ENCODE measurements at regions not wholly inside any gene's neighbourhood (a gene's known extent, or its start where the extent isn't known, plus 50 kb on each side); places are given as distances from the start of the nearest gene placed in this dataset.

- POLR2A ChIA-PET, result no interaction called here
- no peaks in the 10 kb centered on the region for H3K9me3 ChIP-seq
- H4K20me1 ChIP-seq (ENCODE audit: insufficient read depth), result no peaks in the 10 kb centered on the region
- no peaks in the 10 kb centered on the region for H3K79me2 ChIP-seq (ENCODE audit: insufficient read depth)
- no peaks in the 10 kb centered on the region; a peak in 1 of 4 replicates for H3K4me1 ChIP-seq (ENCODE audit: control insufficient read depth in 1 of 2, insufficient read depth in 2 of 2, low read depth in 1 of 2, low read length in 1 of 2)
- TF ChIP-seq MAX (IDR thresholded peaks at IDR 0.05; ENCODE audit: low read depth) (no peak), FOXJ3 (CRISPR knock-in tag; IDR thresholded peaks at IDR 0.05) (no peak), YY1 (IDR thresholded peaks at IDR 0.05; ENCODE audit: low read depth) (no peak)
- CTCF ChIA-PET, result interaction anchor here (1.2 kb wide), 1 partner anchor 9 kb away, joined by 3 read pairs; no protein-coding TSS in a partner anchor
- no peak overlapping the region for H3K4me3 ChIP-seq (ENCODE audit: low read depth in 2 of 2, low read length in 1 of 2)
- no peaks in the 10 kb centered on the region for H3K27me3 ChIP-seq (ENCODE audit: insufficient read depth)
- H3K36me3 ChIP-seq (replicated peaks in 1 of 2; ENCODE audit: control insufficient read depth in 1 of 2, insufficient read depth in 2 of 2, low read length in 1 of 2), result no peaks in the 10 kb centered on the region
- H3K4me2 ChIP-seq, result no peak overlapping the region
- no peak overlapping the region for H3K9ac ChIP-seq
- no peaks in the 10 kb centered on the region for H3F3A ChIP-seq (replicated peaks; ENCODE audit: insufficient read depth)
- DNase-seq, result no peak
- no peak overlapping the region for H3K27ac ChIP-seq (ENCODE audit: low read depth in 2 of 2, low read length in 1 of 2)
- no peaks in the 10 kb centered on the region for H3K9me2 ChIP-seq
- no peak overlapping the region for H2AFZ ChIP-seq (ENCODE audit: low read depth)
- 33% methylated on average over 1 of the region's 1 CpG for WGBS (ENCODE audit: low lambda C conversion rate)
Measured at GRCh38 chr2:140041239-140041638, 1261.0 kb upstream of the NXPH2 start.

- H3K4me2 ChIP-seq, result no peak overlapping the region
- no peaks in the 10 kb centered on the region; a peak in 1 of 4 replicates for H3K4me1 ChIP-seq (ENCODE audit: control insufficient read depth in 1 of 2, insufficient read depth in 2 of 2, low read depth in 1 of 2, low read length in 1 of 2)
- H3K9ac ChIP-seq, result no peak overlapping the region
- no peaks in the 10 kb centered on the region for H3K36me3 ChIP-seq (replicated peaks in 1 of 2; ENCODE audit: control insufficient read depth in 1 of 2, insufficient read depth in 2 of 2, low read length in 1 of 2)
- H3F3A ChIP-seq (replicated peaks; ENCODE audit: insufficient read depth), result no peaks in the 10 kb centered on the region
- no peak overlapping the region for H2AFZ ChIP-seq (ENCODE audit: low read depth)
- 50% methylated on average over 2 of the region's 2 CpGs for WGBS (ENCODE audit: low lambda C conversion rate)
- no peaks in the 10 kb centered on the region for H4K20me1 ChIP-seq (ENCODE audit: insufficient read depth)
- H3K27me3 ChIP-seq (ENCODE audit: insufficient read depth), result no peaks in the 10 kb centered on the region
- H3K9me2 ChIP-seq, result no peaks in the 10 kb centered on the region
- H3K27ac ChIP-seq (ENCODE audit: low read depth in 2 of 2, low read length in 1 of 2), result no peak overlapping the region
- POLR2A ChIA-PET, result no interaction called here
- DNase-seq, result no peak
- CTCF ChIA-PET, result no interaction called here
- no peaks in the 10 kb centered on the region for H3K9me3 ChIP-seq
- H3K4me3 ChIP-seq (ENCODE audit: low read depth in 2 of 2, low read length in 1 of 2), result no peak overlapping the region
- no peaks in the 10 kb centered on the region for H3K79me2 ChIP-seq (ENCODE audit: insufficient read depth)
- TF ChIP-seq RXRA (IDR thresholded peaks at IDR 0.05; ENCODE audit: borderline replicate concordance, low read depth), result no peak
- no peak for TF ChIP-seq RCOR1 (IDR thresholded peaks at IDR 0.05; ENCODE audit: low read length)
- no peak for TF ChIP-seq PBX3 (IDR thresholded peaks at IDR 0.05)
- no peak for TF ChIP-seq POLR2AphosphoS5 (IDR thresholded peaks at IDR 0.05; ENCODE audit: low read depth, low read length)
- TF ChIP-seq EP300 (IDR thresholded peaks at IDR 0.05; ENCODE audit: borderline replicate concordance in 1 of 2, low read depth in 1 of 2, low read length in 1 of 2), result no peak
- no peak for TF ChIP-seq TCF12 (IDR thresholded peaks at IDR 0.05)
- TF ChIP-seq RFX5 (IDR thresholded peaks at IDR 0.05; ENCODE audit: low read length), result no peak
- no peak for TF ChIP-seq MXI1 (IDR thresholded peaks at IDR 0.05; ENCODE audit: low read depth, low read length)
Measured at GRCh38 chr2:140033638-140034037, 1253.4 kb upstream of the NXPH2 start.

- Histone ChIP-seq H3K9me2 (no peaks in the 10 kb centered on the region), H3K4me3 (ENCODE audit: low read depth in 2 of 2, low read length in 1 of 2) (no peak overlapping the region), H4K20me1 (ENCODE audit: insufficient read depth) (no peaks in the 10 kb centered on the region), H3F3A (replicated peaks; ENCODE audit: insufficient read depth) (no peaks in the 10 kb centered on the region), H3K4me2 (no peak overlapping the region), H3K79me2 (ENCODE audit: insufficient read depth) (no peaks in the 10 kb centered on the region), H3K9ac (no peak overlapping the region), H3K36me3 (replicated peaks in 1 of 2; ENCODE audit: control insufficient read depth in 1 of 2, insufficient read depth in 2 of 2, low read length in 1 of 2) (no peaks in the 10 kb centered on the region), H3K9me3 (no peaks in the 10 kb centered on the region), H3K27me3 (ENCODE audit: insufficient read depth) (no peaks in the 10 kb centered on the region), H2AFZ (ENCODE audit: low read depth) (no peak overlapping the region), H3K4me1 (ENCODE audit: control insufficient read depth in 1 of 2, insufficient read depth in 2 of 2, low read depth in 1 of 2, low read length in 1 of 2) (no peaks in the 10 kb centered on the region; a peak in 1 of 4 replicates), H3K27ac (ENCODE audit: low read depth in 2 of 2, low read length in 1 of 2) (no peak overlapping the region)
- WGBS (ENCODE audit: low lambda C conversion rate), result 75% methylated on average over 1 of the region's 1 CpG
- DNase-seq, result no peak
- no peak for TF ChIP-seq SIN3A (IDR thresholded peaks at IDR 0.05; ENCODE audit: borderline replicate concordance, low read depth, low read length)
- TF ChIP-seq TEAD4 (IDR thresholded peaks at IDR 0.05; ENCODE audit: borderline replicate concordance, insufficient read depth), result no peak
- TF ChIP-seq YY1 (IDR thresholded peaks at IDR 0.05; ENCODE audit: low read depth), result no peak
- ChIA-PET CTCF (no interaction called here), POLR2A (no interaction called here)
Measured at GRCh38 chr2:140027966-140028365, 1247.8 kb upstream of the NXPH2 start.

All from SK-N-SH (cell line).